Activated naive CD8-positive, alpha-beta T cell treated with anti-CD3 and anti-CD28 coated beads, Interleukin-2, amount 50 U/mL, for 24 hours (primary cell): ENCODE measurements at regions not wholly inside any gene's neighbourhood (a gene's known extent, or its start where the extent isn't known, plus 50 kb on each side); places are given as distances from the start of the nearest gene placed in this dataset.

Experiments used
- ATAC-seq: fragments of 150-1000 bp; cut with Tn5 transposase; one replicate; pipeline ENCODE4 v1.10.0; 2021
- DNase-seq: peaks from one replicate; pipeline ENCODE4 v3.0.0; 2021
- H3K27ac Mint-ChIP-seq: one replicate; pipeline ENCODE4 v1.8.0; 2021; ENCODE audit warnings: mild to moderate bottlenecking, mixed read lengths
- H3K27me3 Mint-ChIP-seq: one replicate; pipeline ENCODE4 v1.8.0; 2021; ENCODE audit warnings: mixed read lengths
- H3K36me3 Mint-ChIP-seq: one replicate; pipeline ENCODE4 v1.8.0; 2021; ENCODE audit warnings: low read depth, mixed read lengths
- H3K4me1 Mint-ChIP-seq: one replicate; pipeline ENCODE4 v1.8.0; 2021; ENCODE audit warnings: mixed read lengths
- H3K4me3 Mint-ChIP-seq: one replicate; pipeline ENCODE4 v1.8.0; 2021; ENCODE audit warnings: mild to moderate bottlenecking, moderate library complexity, mixed read lengths
- H3K9me3 Mint-ChIP-seq: one replicate; pipeline ENCODE4 v1.8.0; 2021; ENCODE audit warnings: mixed read lengths

- no peak overlapping the region for H3K27ac Mint-ChIP-seq
- no peak overlapping the region for H3K4me3 Mint-ChIP-seq
- peaks cover 5% of the 10 kb centered on the region for H3K36me3 Mint-ChIP-seq
- peaks cover 21% of the 10 kb centered on the region for H3K9me3 Mint-ChIP-seq
- no peak for DNase-seq
- no peak for ATAC-seq
- H3K27me3 Mint-ChIP-seq: peaks cover 7% of the 10 kb centered on the region
- peaks cover 33% of the 10 kb centered on the region for H3K4me1 Mint-ChIP-seq
Measured at GRCh38 chr16:89027281-89027680, 50.3 kb upstream of the CBFA2T3 start.

- ATAC-seq (peak; percentile 92), DNase-seq (peak; percentile 56)
- H3K4me1 Mint-ChIP-seq: peaks cover 30% of the 10 kb centered on the region
- H3K27ac Mint-ChIP-seq: peak overlapping the region; percentile 55
- H3K27me3 Mint-ChIP-seq: peaks cover 3% of the 10 kb centered on the region
- peaks cover 6% of the 10 kb centered on the region for H3K9me3 Mint-ChIP-seq
- peak overlapping the region; percentile 51 for H3K4me3 Mint-ChIP-seq
- H3K36me3 Mint-ChIP-seq: peaks cover 2% of the 10 kb centered on the region
Measured at GRCh38 chr16:89031715-89032659, 55.0 kb upstream of the CBFA2T3 start.

GRCh38 chr16:89033304-89033703, 56.3 kb upstream of the CBFA2T3 start:
- H3K36me3 Mint-ChIP-seq: peaks cover 2% of the 10 kb centered on the region
- H3K27ac Mint-ChIP-seq: no peak overlapping the region
- no peaks in the 10 kb centered on the region for H3K9me3 Mint-ChIP-seq
- H3K27me3 Mint-ChIP-seq: peaks cover 4% of the 10 kb centered on the region
- DNase-seq (no peak), ATAC-seq (no peak)
- H3K4me3 Mint-ChIP-seq: no peak overlapping the region
- H3K4me1 Mint-ChIP-seq: peaks cover 30% of the 10 kb centered on the region

GRCh38 chr16:89033796-89034572, 57.0 kb upstream of the CBFA2T3 start:
- no peak overlapping the region for H3K27ac Mint-ChIP-seq
- DNase-seq (no peak), ATAC-seq (no peak)
- peaks cover 2% of the 10 kb centered on the region for H3K36me3 Mint-ChIP-seq
- peaks cover 30% of the 10 kb centered on the region for H3K4me1 Mint-ChIP-seq
- H3K27me3 Mint-ChIP-seq: peaks cover 4% of the 10 kb centered on the region
- no peak overlapping the region for H3K4me3 Mint-ChIP-seq
- no peaks in the 10 kb centered on the region for H3K9me3 Mint-ChIP-seq

GRCh38 chr16:89034573-89034961, 57.6 kb upstream of the CBFA2T3 start:
- peaks cover 30% of the 10 kb centered on the region for H3K4me1 Mint-ChIP-seq
- H3K36me3 Mint-ChIP-seq: peaks cover 2% of the 10 kb centered on the region
- no peak overlapping the region for H3K27ac Mint-ChIP-seq
- peaks cover 4% of the 10 kb centered on the region for H3K27me3 Mint-ChIP-seq
- H3K4me3 Mint-ChIP-seq: no peak overlapping the region
- ATAC-seq: no peak
- H3K9me3 Mint-ChIP-seq: no peaks in the 10 kb centered on the region
- DNase-seq: no peak

GRCh38 chr16:89034971-89035668, 58.1 kb upstream of the CBFA2T3 start:
- no peak for DNase-seq
- H3K27me3 Mint-ChIP-seq: peaks cover 4% of the 10 kb centered on the region
- H3K27ac Mint-ChIP-seq: no peak overlapping the region
- no peak overlapping the region for H3K4me3 Mint-ChIP-seq
- no peaks in the 10 kb centered on the region for H3K9me3 Mint-ChIP-seq
- peaks cover 2% of the 10 kb centered on the region for H3K36me3 Mint-ChIP-seq
- peaks cover 30% of the 10 kb centered on the region for H3K4me1 Mint-ChIP-seq
- ATAC-seq: no peak

- no peak for DNase-seq
- no peak for ATAC-seq
- Mint-ChIP-seq H3K4me3 (no peak overlapping the region), H3K9me3 (no peaks in the 10 kb centered on the region), H3K36me3 (peaks cover 2% of the 10 kb centered on the region), H3K27ac (no peak overlapping the region), H3K4me1 (peaks cover 30% of the 10 kb centered on the region), H3K27me3 (peaks cover 4% of the 10 kb centered on the region)
Measured at GRCh38 chr16:89035669-89036570, 57.7 kb upstream of the ACSF3 start.

GRCh38 chr16:89036776-89037175, 56.9 kb upstream of the ACSF3 start:
- ATAC-seq (no peak), DNase-seq (no peak)
- H3K4me1 Mint-ChIP-seq: peaks cover 26% of the 10 kb centered on the region
- H3K27ac Mint-ChIP-seq: no peak overlapping the region
- H3K9me3 Mint-ChIP-seq: no peaks in the 10 kb centered on the region
- H3K27me3 Mint-ChIP-seq: peaks cover 4% of the 10 kb centered on the region
- H3K36me3 Mint-ChIP-seq: no peaks in the 10 kb centered on the region
- no peak overlapping the region for H3K4me3 Mint-ChIP-seq

- Mint-ChIP-seq H3K9me3 (no peaks in the 10 kb centered on the region), H3K27ac (peak overlapping the region; percentile 56), H3K4me1 (peaks cover 18% of the 10 kb centered on the region), H3K36me3 (no peaks in the 10 kb centered on the region), H3K27me3 (peaks cover 2% of the 10 kb centered on the region), H3K4me3 (no peak overlapping the region)
- DNase-seq: peak; percentile 35
- no peak for ATAC-seq
Measured at GRCh38 chr16:89037261-89038152, 56.1 kb upstream of the ACSF3 start.

- Mint-ChIP-seq H3K9me3 (no peaks in the 10 kb centered on the region), H3K4me1 (peaks cover 14% of the 10 kb centered on the region), H3K27me3 (peaks cover 2% of the 10 kb centered on the region), H3K27ac (peak overlapping the region; percentile 56), H3K4me3 (no peak overlapping the region), H3K36me3 (no peaks in the 10 kb centered on the region)
- ATAC-seq: no peak
- DNase-seq: no peak
Measured at GRCh38 chr16:89038221-89038721, 55.4 kb upstream of the ACSF3 start.

GRCh38 chr16:89038811-89039735, 54.6 kb upstream of the ACSF3 start:
- Mint-ChIP-seq H3K27ac (no peak overlapping the region), H3K27me3 (peaks cover 2% of the 10 kb centered on the region), H3K4me3 (no peak overlapping the region), H3K9me3 (no peaks in the 10 kb centered on the region), H3K36me3 (no peaks in the 10 kb centered on the region), H3K4me1 (peaks cover 11% of the 10 kb centered on the region)
- ATAC-seq (no peak), DNase-seq (no peak)

- no peak overlapping the region for H3K4me3 Mint-ChIP-seq
- no peak for ATAC-seq
Measured at GRCh38 chr16:89039756-89040155, 53.9 kb upstream of the ACSF3 start.

More at GRCh38 chr16:89039756-89040155, 53.9 kb upstream of the ACSF3 start:
- peaks cover 9% of the 10 kb centered on the region for H3K4me1 Mint-ChIP-seq
- H3K27ac Mint-ChIP-seq: no peak overlapping the region
- H3K27me3 Mint-ChIP-seq: peaks cover 2% of the 10 kb centered on the region
- no peaks in the 10 kb centered on the region for H3K36me3 Mint-ChIP-seq
- no peak for DNase-seq
- no peaks in the 10 kb centered on the region for H3K9me3 Mint-ChIP-seq
